Stomach (tissue), 8 donors: ENCODE measurements at regions not wholly inside any gene's neighbourhood (a gene's known extent, or its start where the extent isn't known, plus 50 kb on each side); places are given as distances from the start of the nearest gene placed in this dataset.

Experiments used
- DNase-seq, 2 donors: peaks; one replicate each; pipeline versions ENCODE4 v3.0.0 to v3.0.0-alpha.2; 2013 to 2019
- H3K27ac ChIP-seq, 5 donors: fragments of 200-600 bp in 4 of 5; sonication (generic) in 4 of 5; one replicate each; pipeline ENCODE4 v1.5.1; 2013 to 2019; ENCODE audit warnings: mild to moderate bottlenecking in 1 of 5, moderate library complexity in 1 of 5
- H3K27me3 ChIP-seq, 3 donors: fragments of 200-600 bp; sonication (generic); one replicate each; pipeline ENCODE4 v1.5.1; 2017 to 2019; ENCODE audit warnings: mixed run types in 1 of 3
- H3K36me3 ChIP-seq, 4 donors: fragments of 200-600 bp; sonication (generic); 1 replicate in 3 of 4; 2 replicates in 1 of 4; pipeline ENCODE4 v1.5.1; 2016 to 2019
- H3K4me1 ChIP-seq, 4 donors: fragments of 200-600 bp; sonication (generic); one replicate each; pipeline ENCODE4 v1.5.1; 2016 to 2019
- H3K4me3 ChIP-seq, 4 donors: fragments of 200-600 bp; sonication (generic) in 3 of 4; one replicate each; pipeline ENCODE4 v1.5.1; 2016 to 2019; ENCODE audit warnings: mild to moderate bottlenecking in 1 of 4
- H3K9me3 ChIP-seq, 4 donors: fragments of 200-600 bp; sonication (generic); one replicate each; pipeline ENCODE4 v1.5.1; 2016 to 2019
- EP300 ChIP-seq: sonication (generic); formaldehyde crosslinking; IDR thresholded peaks from one replicate; pipeline ENCODE4 v1.6.1; 2017; ENCODE audit warnings: antibody characterized with exemption
- POLR2A ChIP-seq, 4 donors: fragments of 450-650 bp; IDR thresholded peaks; one replicate each; pipeline ENCODE4 v1.6.1; 2016; ENCODE audit warnings: antibody characterized with exemption in 4 of 4, control low read depth in 2 of 4, mild to moderate bottlenecking in 1 of 4, moderate library complexity in 1 of 4
- POLR2AphosphoS5 ChIP-seq, 3 donors: sonication (generic); formaldehyde crosslinking; IDR thresholded peaks; one replicate each; pipeline ENCODE4 v1.6.1; 2016; ENCODE audit warnings: antibody characterized with exemption in 3 of 3
- WGBS, 5 donors: extraction: QIAGEN DNeasy Blood & Tissue Kit in 3 of 5; methylation state at CpG; one replicate each; pipeline versions ENCODE4 v1.1.5 to v1.1.7; 2013 to 2018; 5-methylcytosine and 5-hydroxymethylcytosine counted together
- intact Hi-C: fragments of 100-400 bp; cut with DNase I; formaldehyde crosslinking; loops from one replicate; pipeline ENCODE4 v1.15.1; 2023; ENCODE audit warnings: low total_unique reads
- TF ChIP-seq, protein P1 (sequence below), 7 experiments: fragments of 450-650 bp in 4 of 7; fragments of 200-600 bp in 3 of 7; sonication (generic) in 3 of 7; IDR thresholded peaks; one replicate each; pipeline ENCODE4 v1.5.1; 2016 to 2019; ENCODE audit warnings: antibody characterized with exemption in 7 of 7, control low read depth in 2 of 7, mild to moderate bottlenecking in 1 of 7
- donor health status: healthy with polysubstance abuse.
- donor health status: Bipolar disorder and iron deficiency.
- donor health status: healthy.

- DNase-seq: no peak
- H3K4me3 ChIP-seq: no peak overlapping the region
- intact Hi-C loops: no loop called here
- no peak for TF ChIP-seq EP300
- TF ChIP-seq POLR2A (IDR thresholded peaks at IDR 0.05): no peak
- TF ChIP-seq, protein P1, sequence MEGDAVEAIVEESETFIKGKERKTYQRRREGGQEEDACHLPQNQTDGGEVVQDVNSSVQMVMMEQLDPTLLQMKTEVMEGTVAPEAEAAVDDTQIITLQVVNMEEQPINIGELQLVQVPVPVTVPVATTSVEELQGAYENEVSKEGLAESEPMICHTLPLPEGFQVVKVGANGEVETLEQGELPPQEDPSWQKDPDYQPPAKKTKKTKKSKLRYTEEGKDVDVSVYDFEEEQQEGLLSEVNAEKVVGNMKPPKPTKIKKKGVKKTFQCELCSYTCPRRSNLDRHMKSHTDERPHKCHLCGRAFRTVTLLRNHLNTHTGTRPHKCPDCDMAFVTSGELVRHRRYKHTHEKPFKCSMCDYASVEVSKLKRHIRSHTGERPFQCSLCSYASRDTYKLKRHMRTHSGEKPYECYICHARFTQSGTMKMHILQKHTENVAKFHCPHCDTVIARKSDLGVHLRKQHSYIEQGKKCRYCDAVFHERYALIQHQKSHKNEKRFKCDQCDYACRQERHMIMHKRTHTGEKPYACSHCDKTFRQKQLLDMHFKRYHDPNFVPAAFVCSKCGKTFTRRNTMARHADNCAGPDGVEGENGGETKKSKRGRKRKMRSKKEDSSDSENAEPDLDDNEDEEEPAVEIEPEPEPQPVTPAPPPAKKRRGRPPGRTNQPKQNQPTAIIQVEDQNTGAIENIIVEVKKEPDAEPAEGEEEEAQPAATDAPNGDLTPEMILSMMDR (IDR thresholded peaks at IDR 0.05): no peak
- TF ChIP-seq POLR2AphosphoS5 (IDR thresholded peaks at IDR 0.05): no peak
- H3K4me1 ChIP-seq: no peaks in the 10 kb centered on the region
- 82 to 94% (median 93%) methylated on average over 5 of the region's 5 CpGs for WGBS, 5 donors
- H3K27ac ChIP-seq: no peak overlapping the region
- peaks cover 0 to 6% (median 4%) of the 10 kb centered on the region in 4 donors for H3K9me3 ChIP-seq
- H3K36me3 ChIP-seq: no peaks in the 10 kb centered on the region
- H3K27me3 ChIP-seq: no peaks in the 10 kb centered on the region
Measured at GRCh38 chr9:82302968-82303655, 314.5 kb downstream of the SPATA31D1 start.

- H3K27me3 ChIP-seq: no peaks in the 10 kb centered on the region
- H3K4me1 ChIP-seq: no peaks in the 10 kb centered on the region
- no peak for TF ChIP-seq POLR2A (IDR thresholded peaks at IDR 0.05)
- TF ChIP-seq EP300: no peak
- TF ChIP-seq, protein P1 (IDR thresholded peaks at IDR 0.05): no peak
- no peak for TF ChIP-seq POLR2AphosphoS5 (IDR thresholded peaks at IDR 0.05)
- no peak overlapping the region for H3K27ac ChIP-seq
- WGBS, 5 donors: 77 to 89% (median 85%) methylated on average over 3 of the region's 3 CpGs
- no peaks in the 10 kb centered on the region for H3K9me3 ChIP-seq
- no peaks in the 10 kb centered on the region for H3K36me3 ChIP-seq
- intact Hi-C loops: no loop called here
- no peak overlapping the region for H3K4me3 ChIP-seq
- DNase-seq: no peak
Measured at GRCh38 chr9:82308836-82309235, 320.3 kb downstream of the SPATA31D1 start.

GRCh38 chr9:82313697-82314096 lies 325.1 kb downstream of the SPATA31D1 start:
- Histone ChIP-seq H3K36me3 (no peaks in the 10 kb centered on the region), H3K4me3 (no peak overlapping the region), H3K4me1 (no peaks in the 10 kb centered on the region), H3K9me3 (no peaks in the 10 kb centered on the region), H3K27me3 (no peaks in the 10 kb centered on the region), H3K27ac (no peak overlapping the region)
- WGBS, 5 donors: 82 to 93% (median 88%) methylated on average over 2 of the region's 2 CpGs
- TF ChIP-seq EP300: no peak
- TF ChIP-seq POLR2AphosphoS5 (IDR thresholded peaks at IDR 0.05): no peak
- no peak for TF ChIP-seq POLR2A (IDR thresholded peaks at IDR 0.05)
- intact Hi-C loops: no loop called here
- no peak for DNase-seq

GRCh38 chr9:82320566-82320965 lies 332.0 kb downstream of the SPATA31D1 start:
- TF ChIP-seq POLR2A (IDR thresholded peaks at IDR 0.05) (no peak), EP300 (no peak), POLR2AphosphoS5 (IDR thresholded peaks at IDR 0.05) (no peak)
- TF ChIP-seq, protein P1 (IDR thresholded peaks at IDR 0.05): no peak
- H3K4me3 ChIP-seq: no peak overlapping the region
- intact Hi-C loops: no loop called here
- no peaks in the 10 kb centered on the region for H3K27me3 ChIP-seq
- no peak overlapping the region for H3K27ac ChIP-seq
- DNase-seq: no peak
- H3K4me1 ChIP-seq: no peaks in the 10 kb centered on the region
- 33 to 61% (median 53%) methylated on average over 1 of the region's 1 CpG for WGBS, 5 donors
- no peaks in the 10 kb centered on the region for H3K36me3 ChIP-seq
- H3K9me3 ChIP-seq: peaks cover 0 to 19% (median 6%) of the 10 kb centered on the region in 4 donors

GRCh38 chr9:82325907-82326306 lies 337.3 kb downstream of the SPATA31D1 start:
- WGBS, 5 donors: 92 to 100% (median 97%) methylated on average over 2 of the region's 2 CpGs
- Histone ChIP-seq H3K4me3 (no peak overlapping the region), H3K27me3 (no peaks in the 10 kb centered on the region), H3K4me1 (no peaks in the 10 kb centered on the region), H3K9me3 (peaks cover 0 to 29% (median 13%) of the 10 kb centered on the region in 4 donors), H3K36me3 (no peaks in the 10 kb centered on the region), H3K27ac (no peak overlapping the region)
- no peak for DNase-seq
- TF ChIP-seq EP300 (no peak), POLR2AphosphoS5 (IDR thresholded peaks at IDR 0.05) (no peak), POLR2A (IDR thresholded peaks at IDR 0.05) (no peak)
- TF ChIP-seq, protein P1 (IDR thresholded peaks at IDR 0.05): no peak
- intact Hi-C loops: no loop called here
